ENCODE measurements at regions not wholly inside any gene's neighbourhood (a gene's known extent, or its start where the extent isn't known, plus 50 kb on each side); places are given as distances from the start of the nearest gene placed in this dataset.
"Not testable (repeated sequence)": the region's sequence is repeated elsewhere in the genome, so short reads cannot be mapped to it uniquely, and the experiment has no call there.

- not testable (repeated sequence) for TF ChIP-seq CTCF (IDR thresholded peaks at IDR 0.05; ENCODE audit: low read length); EZH2 (IDR thresholded peaks at IDR 0.05; ENCODE audit: borderline replicate concordance, low read length)
Measured at GRCh38 chr2:83877261-83877660, 581.8 kb downstream of the SUCLG1 start.
